OCI-LY7 (cell line): ENCODE measurements at regions not wholly inside any gene's neighbourhood (a gene's known extent, or its start where the extent isn't known, plus 50 kb on each side); places are given as distances from the start of the nearest gene placed in this dataset.

ENCODE experiments used
- BruUV-seq: library from RNA; stranded (reverse); fragments of 400-500 nt; replicated peaks from 2 replicates; lab custom pipeline; 2021; lab: Mats Ljungman, UMichigan
- CTCF ChIA-PET: fragments of 300-600 bp; sonication (Branson Sonifier 250); formaldehyde crosslinking; loops from one replicate; lab custom pipeline; 2022; ENCODE audit warnings: antibody characterized with exemption; ENCODE audit not compliant: unreplicated experiment; lab: Charles Lee
- POLR2A ChIA-PET: fragments of 300-600 bp; sonication (Branson Sonifier 250); formaldehyde crosslinking; loops from one replicate; lab custom pipeline; 2022; ENCODE audit warnings: antibody characterized with exemption; lab: Charles Lee
- DNase-seq: peaks from one replicate; pipeline ENCODE4 v3.0.0-alpha.2; 2015; ENCODE audit warnings: low spot score
- H2AFZ ChIP-seq: fragments of 200-600 bp; sonication (generic), shearing (Covaris generic); 2 replicates; pipeline ENCODE4 v1.6.1; 2014; ENCODE audit warnings: mild to moderate bottlenecking, antibody characterized with exemption, low read length, moderate library complexity
- H3K27ac ChIP-seq: fragments of 200-600 bp; sonication (generic); 2 replicates; pipeline ENCODE4 v1.5.1; 2014; ENCODE audit warnings: mixed run types, low read depth, mild to moderate bottlenecking, moderate library complexity, low read length, inconsistent platforms; ENCODE audit not compliant: poor library complexity, severe bottlenecking
- H3K36me3 ChIP-seq: fragments of 200-600 bp; sonication (generic); 2 replicates; pipeline ENCODE4 v1.6.1; 2014; ENCODE audit warnings: mild to moderate bottlenecking, antibody characterized with exemption, low read length, moderate library complexity, mixed read lengths; ENCODE audit not compliant: insufficient read depth
- H3K4me1 ChIP-seq: fragments of 200-600 bp; sonication (generic); 2 replicates; pipeline ENCODE4 v1.5.1; 2014; ENCODE audit warnings: mild to moderate bottlenecking, low read length; ENCODE audit not compliant: insufficient read depth, poor library complexity, severe bottlenecking
- H3K4me2 ChIP-seq: fragments of 200-600 bp; sonication (generic); 2 replicates; pipeline ENCODE4 v1.6.1; 2014; ENCODE audit warnings: mild to moderate bottlenecking, low read length
- H3K4me3 ChIP-seq: fragments of 200-600 bp; sonication (generic); 2 replicates; pipeline ENCODE4 v1.5.1; 2014; ENCODE audit warnings: mild to moderate bottlenecking, low read depth, low read length; ENCODE audit not compliant: poor library complexity, severe bottlenecking
- H3K79me2 ChIP-seq: fragments of 200-600 bp; sonication (generic); 2 replicates; pipeline ENCODE4 v1.6.1; 2016; ENCODE audit warnings: low read depth, mild to moderate bottlenecking, low read length, moderate library complexity, mixed read lengths; ENCODE audit not compliant: insufficient read depth
- H3K9me2 ChIP-seq: fragments of 200-600 bp; sonication (generic); 2 replicates; pipeline ENCODE4 v1.6.1; 2016; ENCODE audit warnings: mild to moderate bottlenecking, low read length, mixed read lengths; ENCODE audit not compliant: insufficient read depth
- H3K9me3 ChIP-seq: fragments of 200-600 bp; sonication (generic); 2 replicates; pipeline ENCODE4 v1.6.1; 2014; ENCODE audit warnings: mild to moderate bottlenecking, mixed run types, low read length, mixed read lengths
- H4K20me1 ChIP-seq: fragments of 200-600 bp; sonication (generic); 2 replicates; pipeline ENCODE4 v1.6.1; 2014; ENCODE audit warnings: mild to moderate bottlenecking, antibody characterized with exemption, low read length, moderate library complexity, mixed read lengths; ENCODE audit not compliant: insufficient read depth
- CTCF ChIP-seq: fragments of 200-600 bp; sonication (generic); conservative IDR thresholded peaks from 2 replicates; pipeline ENCODE4 v1.5.1; 2014; ENCODE audit warnings: mild to moderate bottlenecking, antibody characterized with exemption, low read length, moderate library complexity, mixed read lengths
- EZH2phosphoT487 ChIP-seq: fragments of 200-600 bp; sonication (generic); IDR thresholded peaks from 2 replicates; pipeline ENCODE4 v1.6.1; 2018; ENCODE audit warnings: low read depth, borderline replicate concordance, mild to moderate bottlenecking, mixed run types, antibody characterized with exemption, low read length, moderate library complexity, mixed read lengths
- intact Hi-C: fragments of 100-400 bp; cut with micrococcal nuclease; formaldehyde crosslinking; loops from one replicate; pipeline ENCODE4 v1.10.0; 2022; ENCODE audit not compliant: unreplicated experiment

GRCh38 chr6:43852350-43852864 is 82.4 kb downstream of the VEGFA start:
- DNase-seq, result no peak
- H3K9me2 ChIP-seq, result no peaks in the 10 kb centered on the region
- no peaks in the 10 kb centered on the region for H3K36me3 ChIP-seq
- H2AFZ ChIP-seq, result no peak overlapping the region
- no peak overlapping the region for H3K27ac ChIP-seq
- POLR2A ChIA-PET, result no interaction called here
- intact Hi-C loops, result no loop called here
- CTCF ChIA-PET, result no interaction called here
- H3K4me1 ChIP-seq, result no peaks in the 10 kb centered on the region
- no peak overlapping the region for H3K4me2 ChIP-seq
- H3K4me3 ChIP-seq, result no peak overlapping the region
- TF ChIP-seq CTCF, result no peak
- no peak for TF ChIP-seq EZH2phosphoT487
- no peaks in the 10 kb centered on the region for H3K79me2 ChIP-seq
- H4K20me1 ChIP-seq, result no peaks in the 10 kb centered on the region
- no peaks in the 10 kb centered on the region for H3K9me3 ChIP-seq
- BruUV-seq, result no TSS peak

- ChIA-PET CTCF (no interaction called here), POLR2A (no interaction called here)
- TF ChIP-seq CTCF (no peak), EZH2phosphoT487 (no peak)
These were observed 81.3 kb downstream of the VEGFA start for GRCh38 chr6:43851204-43851865.

More at GRCh38 chr6:43851204-43851865, 81.3 kb downstream of the VEGFA start:
- no peaks in the 10 kb centered on the region for H3K79me2 ChIP-seq
- no peak overlapping the region for H3K27ac ChIP-seq
- H3K36me3 ChIP-seq, result no peaks in the 10 kb centered on the region
- DNase-seq, result no peak
- H2AFZ ChIP-seq, result no peak overlapping the region
- no peaks in the 10 kb centered on the region for H4K20me1 ChIP-seq
- intact Hi-C loops, result no loop called here
- H3K4me2 ChIP-seq, result no peak overlapping the region
- H3K9me2 ChIP-seq, result no peaks in the 10 kb centered on the region
- no peaks in the 10 kb centered on the region for H3K4me1 ChIP-seq
- no peaks in the 10 kb centered on the region for H3K9me3 ChIP-seq
- H3K4me3 ChIP-seq, result no peak overlapping the region
- no TSS peak for BruUV-seq
